SJSA1 (cell line): ENCODE measurements at regions not wholly inside any gene's neighbourhood (a gene's known extent, or its start where the extent isn't known, plus 50 kb on each side); places are given as distances from the start of the nearest gene placed in this dataset.

Source experiments
- DNase-seq, 2 experiments: peaks; one replicate each; pipeline ENCODE4 v3.0.0-alpha.2; 2015 to 2020; ENCODE audit warnings: low spot score in 2 of 2, low read depth in 1 of 2
- H3K27ac ChIP-seq: fragments of 250-450 bp; sonication (Bioruptor Pico); 2 replicates; pipeline ENCODE4 v1.5.1; 2020; ENCODE audit warnings: mild to moderate bottlenecking, moderate library complexity
- H3K27me3 ChIP-seq: fragments of 250-450 bp; sonication (Bioruptor Pico); replicated peaks from 2 replicates; pipeline ENCODE4 v1.5.1; 2020; ENCODE audit warnings: mild to moderate bottlenecking, moderate library complexity
- H3K36me3 ChIP-seq: fragments of 250-450 bp; sonication (Bioruptor Pico); 2 replicates; pipeline ENCODE4 v1.5.1; 2020; ENCODE audit warnings: mild to moderate bottlenecking
- H3K4me1 ChIP-seq: fragments of 250-450 bp; sonication (Bioruptor Pico); replicated peaks from 2 replicates; pipeline ENCODE4 v1.6.1; 2021; ENCODE audit warnings: mild to moderate bottlenecking
- H3K4me3 ChIP-seq: fragments of 250-450 bp; sonication (Bioruptor Pico); 2 replicates; pipeline ENCODE4 v1.5.1; 2020; ENCODE audit warnings: mild to moderate bottlenecking
- H3K9me3 ChIP-seq: fragments of 250-450 bp; sonication (Bioruptor Pico); replicated peaks from 2 replicates; pipeline ENCODE4 v1.5.1; 2020; ENCODE audit warnings: mild to moderate bottlenecking

GRCh38 chr17:37796076-37796475, 51.2 kb upstream of the HNF1B start:
- H3K36me3 ChIP-seq = no peaks in the 10 kb centered on the region; the same call in 1 of the 2 replicates
- H3K4me1 ChIP-seq = peaks cover 4% of the 10 kb centered on the region
- no peak overlapping the region for H3K4me3 ChIP-seq
- DNase-seq = no peak
- H3K9me3 ChIP-seq = no peaks in the 10 kb centered on the region
- H3K27ac ChIP-seq = no peak overlapping the region
- no peaks in the 10 kb centered on the region for H3K27me3 ChIP-seq
